ENCODE measurements at regions not wholly inside any gene's neighbourhood (a gene's known extent, or its start where the extent isn't known, plus 50 kb on each side); places are given as distances from the start of the nearest gene placed in this dataset.

GRCh38 chr6:86448398-86448797 is 488.9 kb upstream of the HTR1E start:
- TF ChIP-seq CTCF (IDR thresholded peaks at IDR 0.05) (no peak), ZFX (IDR thresholded peaks at IDR 0.05; ENCODE audit: borderline replicate concordance) (no peak)

Data from 22Rv1 (cell line).